RWPE2 (cell line): ENCODE measurements at regions not wholly inside any gene's neighbourhood (a gene's known extent, or its start where the extent isn't known, plus 50 kb on each side); places are given as distances from the start of the nearest gene placed in this dataset.
"Not testable (repeated sequence)": the region's sequence is repeated elsewhere in the genome, so short reads cannot be mapped to it uniquely, and the experiment has no call there.

Source experiments
- ATAC-seq: fragments of 200-7000 bp; cut with Tn5 transposase; 3 replicates; pipeline ENCODE4 v1.9.1; 2021; ENCODE audit warnings: low read depth
- DNase-seq: peaks from one replicate; pipeline ENCODE4 v3.0.0-alpha.2; 2020; ENCODE audit warnings: low spot score
- H3K27ac ChIP-seq: fragments of 450-650 bp; 2 replicates; pipeline ENCODE4 v1.5.1; 2017; ENCODE audit warnings: mild to moderate bottlenecking; ENCODE audit not compliant: poor library complexity, severe bottlenecking
- H3K27me3 ChIP-seq: fragments of 250-450 bp; sonication (Bioruptor Pico); 2 replicates; pipeline ENCODE4 v1.5.1; 2021; ENCODE audit warnings: mild to moderate bottlenecking, moderate library complexity; ENCODE audit not compliant: insufficient read depth, poor library complexity, severe bottlenecking
- H3K36me3 ChIP-seq: fragments of 250-450 bp; sonication (Bioruptor Pico); 2 replicates; pipeline ENCODE4 v1.5.1; 2020; ENCODE audit warnings: low read depth, mild to moderate bottlenecking, moderate library complexity
- H3K4me1 ChIP-seq: fragments of 250-450 bp; sonication (Bioruptor Pico); 2 replicates; pipeline ENCODE4 v1.5.1; 2021; ENCODE audit warnings: mild to moderate bottlenecking, moderate library complexity; ENCODE audit not compliant: insufficient read depth, poor library complexity, severe bottlenecking
- H3K4me3 ChIP-seq: fragments of 250-450 bp; sonication (Bioruptor Pico); 2 replicates; pipeline ENCODE4 v1.5.1; 2021; ENCODE audit warnings: mild to moderate bottlenecking, moderate library complexity; ENCODE audit not compliant: severe bottlenecking
- H3K9me3 ChIP-seq: fragments of 250-450 bp; sonication (Bioruptor Pico); 2 replicates; pipeline ENCODE4 v1.5.1; 2021; ENCODE audit warnings: mild to moderate bottlenecking, moderate library complexity; ENCODE audit not compliant: severe bottlenecking
- CTCF ChIP-seq: fragments of 450-650 bp; IDR thresholded peaks from one replicate; pipeline ENCODE4 v1.5.1; 2017; ENCODE audit warnings: mild to moderate bottlenecking, moderate library complexity; ENCODE audit not compliant: poor library complexity, severe bottlenecking

- H3K4me1 ChIP-seq = no peaks in the 10 kb centered on the region
- no peaks in the 10 kb centered on the region for H3K27me3 ChIP-seq
- ATAC-seq (peak; percentile 67; the same call in 2 of the 3 replicates), DNase-seq (no peak)
- no peaks in the 10 kb centered on the region for H3K36me3 ChIP-seq
- H3K9me3 ChIP-seq = no peaks in the 10 kb centered on the region
- no peak overlapping the region for H3K4me3 ChIP-seq
- H3K27ac ChIP-seq = no peak overlapping the region
- TF ChIP-seq CTCF = peak; percentile 41
Measured at GRCh38 chr9:31916591-31917241, 467.7 kb upstream of the ACO1 start.

GRCh38 chr9:31937737-31938136 lies 446.7 kb upstream of the ACO1 start:
- H3K36me3 ChIP-seq, ATAC-seq, H3K9me3 ChIP-seq, H3K4me1 ChIP-seq, H3K27ac ChIP-seq, H3K4me3 ChIP-seq, H3K27me3 ChIP-seq, DNase-seq: not testable (repeated sequence)

- ATAC-seq (no peak), DNase-seq (no peak)
- no peak for TF ChIP-seq CTCF
- no peaks in the 10 kb centered on the region for H3K9me3 ChIP-seq
- no peaks in the 10 kb centered on the region for H3K27me3 ChIP-seq
- no peaks in the 10 kb centered on the region for H3K4me1 ChIP-seq
- no peaks in the 10 kb centered on the region for H3K36me3 ChIP-seq
- H3K4me3 ChIP-seq = no peak overlapping the region
- no peak overlapping the region for H3K27ac ChIP-seq
Measured at GRCh38 chr9:31950756-31951155, 433.7 kb upstream of the ACO1 start.

- Histone ChIP-seq H3K27me3 (no peaks in the 10 kb centered on the region), H3K27ac (no peak overlapping the region), H3K36me3 (no peaks in the 10 kb centered on the region), H3K4me1 (no peaks in the 10 kb centered on the region), H3K9me3 (peaks cover 7% of the 10 kb centered on the region), H3K4me3 (no peak overlapping the region)
- TF ChIP-seq CTCF = no peak
- ATAC-seq (no peak), DNase-seq (no peak)
Measured at GRCh38 chr9:31958572-31958971, 425.9 kb upstream of the ACO1 start.

- Histone ChIP-seq H3K4me3 (no peak overlapping the region), H3K4me1 (no peaks in the 10 kb centered on the region), H3K27me3 (no peaks in the 10 kb centered on the region), H3K27ac (no peak overlapping the region), H3K36me3 (no peaks in the 10 kb centered on the region), H3K9me3 (no peaks in the 10 kb centered on the region)
- no peak for DNase-seq
- no peak for ATAC-seq
- no peak for TF ChIP-seq CTCF
Measured at GRCh38 chr9:31969552-31969951, 414.9 kb upstream of the ACO1 start.
